Activated gamma-delta T cell treated with Interleukin-2 at 50 U/mL for 16 hours (primary cell): ENCODE measurements at regions not wholly inside any gene's neighbourhood (a gene's known extent, or its start where the extent isn't known, plus 50 kb on each side); places are given as distances from the start of the nearest gene placed in this dataset.
"Not testable (repeated sequence)": the region's sequence is repeated elsewhere in the genome, so short reads cannot be mapped to it uniquely, and the experiment has no call there.

Source experiments
- DNase-seq: peaks from one replicate; pipeline ENCODE4 v3.0.0-alpha.2; 2020

GRCh38 chr3:4030624-4031023 lies 231.4 kb downstream of the LRRN1 start:
- DNase-seq: no peak

- no peak for DNase-seq
These were observed 234.1 kb downstream of the LRRN1 start for GRCh38 chr3:4033296-4033695.

- no peak for DNase-seq
These were observed 236.8 kb downstream of the LRRN1 start for GRCh38 chr3:4036046-4036445.

GRCh38 chr3:4038351-4038750 lies 239.1 kb downstream of the LRRN1 start:
- DNase-seq: no peak

- DNase-seq: no peak
These were observed 242.8 kb downstream of the LRRN1 start for GRCh38 chr3:4042070-4042469.

GRCh38 chr3:4042869-4043268 lies 243.6 kb downstream of the LRRN1 start:
- no peak for DNase-seq

GRCh38 chr3:4043867-4044575 lies 244.8 kb downstream of the LRRN1 start:
- no peak for DNase-seq

- no peak for DNase-seq
These were observed 245.4 kb downstream of the LRRN1 start for GRCh38 chr3:4044619-4045018.

- DNase-seq: no peak
These were observed 246.5 kb downstream of the LRRN1 start for GRCh38 chr3:4045756-4046155.

GRCh38 chr3:4047366-4047765 lies 248.1 kb downstream of the LRRN1 start:
- no peak for DNase-seq

GRCh38 chr3:4052706-4053105 lies 250.5 kb upstream of the SETMAR start:
- DNase-seq: no peak

- DNase-seq: no peak
These were observed 249.2 kb upstream of the SETMAR start for GRCh38 chr3:4053975-4054374.

- no peak for DNase-seq
These were observed 243.1 kb upstream of the SETMAR start for GRCh38 chr3:4060064-4060463.

GRCh38 chr3:4060603-4061002 lies 242.6 kb upstream of the SETMAR start:
- DNase-seq: no peak

GRCh38 chr3:4061195-4061594 lies 242.0 kb upstream of the SETMAR start:
- no peak for DNase-seq

- no peak for DNase-seq
These were observed 241.3 kb upstream of the SETMAR start for GRCh38 chr3:4061783-4062360.

GRCh38 chr3:4062621-4063020 lies 240.5 kb upstream of the SETMAR start:
- DNase-seq: no peak

- no peak for DNase-seq
These were observed 239.1 kb upstream of the SETMAR start for GRCh38 chr3:4063916-4064574.

GRCh38 chr3:4065085-4065484 lies 238.1 kb upstream of the SETMAR start:
- DNase-seq: no peak

- no peak for DNase-seq
These were observed 237.6 kb upstream of the SETMAR start for GRCh38 chr3:4065554-4065953.

GRCh38 chr3:4067893-4068292 lies 235.3 kb upstream of the SETMAR start:
- no peak for DNase-seq

GRCh38 chr3:4069796-4070195 lies 233.4 kb upstream of the SETMAR start:
- DNase-seq: no peak

- DNase-seq: no peak
These were observed 231.5 kb upstream of the SETMAR start for GRCh38 chr3:4071481-4072184.

GRCh38 chr3:4077278-4077677 lies 225.9 kb upstream of the SETMAR start:
- not testable (repeated sequence) for DNase-seq
